Right lobe of liver (tissue), 6 donors: ENCODE measurements at regions not wholly inside any gene's neighbourhood (a gene's known extent, or its start where the extent isn't known, plus 50 kb on each side); places are given as distances from the start of the nearest gene placed in this dataset.

Experiments used
- ATAC-seq, 4 donors: fragments of 200-7000 bp; cut with Tn5 transposase; one replicate each; pipeline ENCODE4 v1.9.1; 2020; ENCODE audit warnings: mild to moderate bottlenecking in 4 of 4, moderate library complexity in 4 of 4
- DNase-seq, 3 donors: peaks; one replicate each; pipeline ENCODE4 v3.0.0-alpha.2; 2020
- H3K27ac ChIP-seq, 3 donors: fragments of 200-600 bp; one replicate each; pipeline ENCODE4 v1.8.0; 2022
- H3K27me3 ChIP-seq, 2 donors: fragments of 200-600 bp; one replicate each; pipeline ENCODE4 v1.8.0; 2022
- H3K36me3 ChIP-seq, 4 donors: fragments of 200-600 bp; sonication (generic) in 1 of 4; one replicate each; pipeline versions ENCODE4 v1.5.1 to v1.8.0; 2017 to 2022; ENCODE audit warnings: control low read depth in 1 of 4
- H3K4me1 ChIP-seq, 4 donors: fragments of 200-600 bp; sonication (generic) in 1 of 4; one replicate each; pipeline versions ENCODE4 v1.5.1 to v1.8.0; 2017 to 2022; ENCODE audit warnings: control low read depth in 1 of 4
- H3K4me3 ChIP-seq, 3 donors: fragments of 200-600 bp; one replicate each; pipeline ENCODE4 v1.8.0; 2022
- H3K9me3 ChIP-seq, 4 donors: fragments of 200-600 bp; sonication (generic) in 1 of 4; one replicate each; pipeline versions ENCODE4 v1.5.1 to v1.8.0; 2017 to 2022; ENCODE audit warnings: control low read depth in 1 of 4
- POLR2A ChIP-seq: fragments of 450-650 bp; IDR thresholded peaks from one replicate; pipeline ENCODE4 v1.6.1; 2017; ENCODE audit warnings: antibody characterized with exemption, mild to moderate bottlenecking
- WGBS: methylation state at CpG from one replicate; pipeline ENCODE4 v1.1.6; 2018; ENCODE audit warnings: low coverage, low lambda C conversion rate; ENCODE audit not compliant: insufficient coverage; ENCODE audit errors: missing lambda C conversion rate; 5-methylcytosine and 5-hydroxymethylcytosine counted together
- intact Hi-C, 2 donors: fragments of 100-400 bp; cut with DNase I; formaldehyde crosslinking; loops; one replicate each; pipeline versions ENCODE4 v1.11.2 to v1.14.1; 2022
- TF ChIP-seq, protein P1 (sequence below), 4 donors: fragments of 200-600 bp in 3 of 4; fragments of 450-650 bp in 1 of 4; IDR thresholded peaks; one replicate each; pipeline versions ENCODE4 v1.5.1 to v1.8.0; 2016 to 2022; ENCODE audit warnings: antibody characterized with exemption in 4 of 4, mild to moderate bottlenecking in 2 of 4
- donor health status: DM: no; HTN: yes; CAD: no.
- donor health status: DM: no; HTN: no; CAD: no.
- donor health status: DM: no; HTN: no; CAD: no.
- donor health status: DM: no; HTN: yes; CAD: no.
- donor health status: DM: no; HTN: yes; CAD: no.

DNA sequence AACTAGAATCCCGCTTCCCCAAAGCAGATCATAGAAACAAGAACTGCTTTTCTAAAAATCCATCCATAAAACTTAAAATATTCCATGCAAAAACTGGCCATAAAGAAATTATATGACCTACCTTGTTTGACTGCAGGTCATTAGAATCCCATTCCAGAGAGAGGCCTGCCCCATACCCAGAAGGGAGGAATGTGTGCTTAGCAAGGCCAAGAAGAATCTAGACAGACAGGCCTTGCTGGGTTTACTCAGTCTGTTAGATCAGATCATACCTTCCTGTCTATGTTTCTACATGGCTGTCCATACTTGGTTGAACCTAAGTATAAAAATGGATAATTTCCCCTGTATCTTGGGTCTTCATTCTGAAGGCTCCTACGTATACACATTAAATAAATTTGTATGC lies 358.8 kb upstream of the TRPC7 start:
- intact Hi-C loops = no loop called here
- no peak overlapping the region for H3K4me3 ChIP-seq
- TF ChIP-seq, protein P1, sequence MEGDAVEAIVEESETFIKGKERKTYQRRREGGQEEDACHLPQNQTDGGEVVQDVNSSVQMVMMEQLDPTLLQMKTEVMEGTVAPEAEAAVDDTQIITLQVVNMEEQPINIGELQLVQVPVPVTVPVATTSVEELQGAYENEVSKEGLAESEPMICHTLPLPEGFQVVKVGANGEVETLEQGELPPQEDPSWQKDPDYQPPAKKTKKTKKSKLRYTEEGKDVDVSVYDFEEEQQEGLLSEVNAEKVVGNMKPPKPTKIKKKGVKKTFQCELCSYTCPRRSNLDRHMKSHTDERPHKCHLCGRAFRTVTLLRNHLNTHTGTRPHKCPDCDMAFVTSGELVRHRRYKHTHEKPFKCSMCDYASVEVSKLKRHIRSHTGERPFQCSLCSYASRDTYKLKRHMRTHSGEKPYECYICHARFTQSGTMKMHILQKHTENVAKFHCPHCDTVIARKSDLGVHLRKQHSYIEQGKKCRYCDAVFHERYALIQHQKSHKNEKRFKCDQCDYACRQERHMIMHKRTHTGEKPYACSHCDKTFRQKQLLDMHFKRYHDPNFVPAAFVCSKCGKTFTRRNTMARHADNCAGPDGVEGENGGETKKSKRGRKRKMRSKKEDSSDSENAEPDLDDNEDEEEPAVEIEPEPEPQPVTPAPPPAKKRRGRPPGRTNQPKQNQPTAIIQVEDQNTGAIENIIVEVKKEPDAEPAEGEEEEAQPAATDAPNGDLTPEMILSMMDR (IDR thresholded peaks at IDR 0.05) = no peak
- no peak for TF ChIP-seq POLR2A
- H3K36me3 ChIP-seq = no peaks in the 10 kb centered on the region
- WGBS = 56% methylated on average over 2 of the region's 2 CpGs
- no peaks in the 10 kb centered on the region for H3K4me1 ChIP-seq
- DNase-seq (no peak), ATAC-seq (no peak)
- no peak overlapping the region for H3K27ac ChIP-seq
- no peaks in the 10 kb centered on the region for H3K9me3 ChIP-seq
- no peaks in the 10 kb centered on the region for H3K27me3 ChIP-seq

DNA sequence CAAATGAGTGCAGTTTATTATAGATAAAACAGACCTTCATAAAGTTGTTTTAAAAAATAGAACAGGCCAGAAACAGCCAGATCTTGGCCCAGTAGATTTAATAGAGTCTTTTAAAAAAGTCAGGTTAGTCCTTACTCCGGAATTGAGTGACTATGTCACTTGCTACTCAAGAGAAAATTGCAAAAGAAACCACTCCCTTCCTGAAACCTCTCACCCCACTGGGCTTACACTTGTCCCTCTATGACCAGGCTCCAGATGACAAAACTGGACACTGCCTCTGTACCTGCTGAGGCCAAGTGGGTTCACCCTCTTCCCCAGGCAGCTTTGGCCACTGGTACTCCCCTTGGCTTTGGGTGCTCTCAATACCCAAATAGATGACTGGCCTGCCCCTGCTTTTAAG lies 357.2 kb upstream of the TRPC7 start:
- intact Hi-C loops = no loop called here
- WGBS = 60% methylated on average over 1 of the region's 1 CpG

DNA sequence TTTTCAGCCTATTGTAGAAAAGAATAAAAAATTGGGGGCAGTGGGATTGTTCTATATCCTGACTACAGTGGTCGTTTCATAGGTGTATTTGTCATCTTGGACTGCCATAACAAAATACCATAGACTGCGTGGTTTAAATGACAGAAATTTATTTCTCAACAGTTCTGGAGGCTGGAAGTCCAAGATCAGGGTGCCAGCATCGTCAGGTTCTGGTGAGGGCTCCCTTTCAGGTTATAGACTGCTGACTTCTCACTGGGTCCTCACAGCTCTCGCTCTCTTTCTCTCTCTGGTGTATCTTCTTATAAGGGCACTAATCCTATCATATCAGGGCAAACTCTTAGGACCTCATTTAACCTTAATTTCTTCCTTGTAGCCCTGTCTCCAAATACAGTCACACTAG lies 356.7 kb upstream of the TRPC7 start:
- intact Hi-C loops = no loop called here
- 56% methylated on average over 4 of the region's 4 CpGs for WGBS
- Histone ChIP-seq H3K4me3 (no peak overlapping the region), H3K36me3 (no peaks in the 10 kb centered on the region), H3K9me3 (no peaks in the 10 kb centered on the region), H3K4me1 (no peaks in the 10 kb centered on the region), H3K27me3 (no peaks in the 10 kb centered on the region), H3K27ac (no peak overlapping the region)
- DNase-seq (no peak), ATAC-seq (no peak)
- no peak for TF ChIP-seq POLR2A
- TF ChIP-seq, protein P1 (IDR thresholded peaks at IDR 0.05) = no peak

More for the DNA sequence above, 357.2 kb upstream of the TRPC7 start:
- Histone ChIP-seq H3K36me3 (no peaks in the 10 kb centered on the region), H3K4me1 (no peaks in the 10 kb centered on the region), H3K4me3 (no peak overlapping the region), H3K9me3 (no peaks in the 10 kb centered on the region), H3K27ac (no peak overlapping the region), H3K27me3 (no peaks in the 10 kb centered on the region)
- no peak for TF ChIP-seq POLR2A
- TF ChIP-seq, protein P1 (IDR thresholded peaks at IDR 0.05) = no peak
- ATAC-seq (no peak), DNase-seq (no peak)

DNA sequence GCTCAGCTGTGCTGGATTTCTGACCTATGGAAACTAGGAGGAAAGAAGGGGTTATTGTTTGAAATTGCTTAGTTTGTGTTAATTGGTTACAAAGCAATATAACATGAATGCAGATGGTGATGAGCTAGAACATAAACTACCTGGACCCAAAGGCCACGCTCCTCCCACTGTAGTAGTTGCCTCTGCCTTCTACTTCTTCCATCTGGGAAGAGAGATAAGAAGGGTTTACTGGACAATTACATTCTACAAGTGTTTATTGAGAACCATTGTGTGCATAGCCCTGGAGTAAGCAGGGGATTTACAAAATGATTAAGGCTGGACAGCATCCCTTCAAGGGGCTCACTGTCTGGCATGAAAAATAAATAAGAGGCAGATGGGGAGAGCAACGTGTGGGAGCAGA lies 355.3 kb upstream of the TRPC7 start:
- DNase-seq (no peak), ATAC-seq (no peak)
- intact Hi-C loops = no loop called here
- Histone ChIP-seq H3K36me3 (no peaks in the 10 kb centered on the region), H3K4me3 (no peak overlapping the region), H3K9me3 (no peaks in the 10 kb centered on the region), H3K4me1 (no peaks in the 10 kb centered on the region), H3K27me3 (no peaks in the 10 kb centered on the region), H3K27ac (no peak overlapping the region)
- 48% methylated on average over 2 of the region's 2 CpGs for WGBS
- TF ChIP-seq, protein P1 (IDR thresholded peaks at IDR 0.05) = no peak

DNA sequence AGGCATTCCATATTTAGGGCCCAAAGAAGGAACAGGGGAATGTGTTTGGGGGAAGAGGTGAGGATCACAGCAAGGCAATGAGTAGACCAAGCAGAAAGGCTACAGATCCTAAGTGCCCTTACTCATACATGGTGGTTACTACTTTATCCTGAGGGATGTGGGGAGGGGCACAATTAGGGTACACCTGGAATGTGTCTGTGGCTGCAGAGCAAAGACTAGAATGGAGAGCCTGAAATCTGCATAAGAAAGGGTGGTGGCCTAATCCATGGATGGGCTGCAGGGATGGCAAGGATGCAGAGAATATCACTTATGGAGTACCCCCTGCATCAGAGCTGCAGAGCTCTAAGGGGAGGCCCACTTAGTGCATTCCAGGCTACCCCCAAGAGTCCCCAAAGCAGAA lies 352.6 kb upstream of the TRPC7 start:
- no peaks in the 10 kb centered on the region for H3K27me3 ChIP-seq
- H3K27ac ChIP-seq = no peak overlapping the region
- no peaks in the 10 kb centered on the region for H3K4me1 ChIP-seq
- ATAC-seq (no peak), DNase-seq (no peak)
- TF ChIP-seq, protein P1 (IDR thresholded peaks at IDR 0.05) = no peak
- TF ChIP-seq POLR2A = no peak
- H3K4me3 ChIP-seq = no peak overlapping the region
- H3K36me3 ChIP-seq = no peaks in the 10 kb centered on the region
- intact Hi-C loops = no loop called here
- H3K9me3 ChIP-seq = no peaks in the 10 kb centered on the region
